H1 (cell line): ENCODE measurements at regions not wholly inside any gene's neighbourhood (a gene's known extent, or its start where the extent isn't known, plus 50 kb on each side); places are given as distances from the start of the nearest gene placed in this dataset.

ENCODE experiments used
- BACH1 ChIP-seq: IDR thresholded peaks from 2 replicates; pipeline ENCODE4 v1.6.1; 2012; ENCODE audit warnings: low read length, improper control_type of control experiment
- JUN ChIP-seq: IDR thresholded peaks from 2 replicates; pipeline ENCODE4 v1.6.1; 2011; ENCODE audit warnings: low read depth, mild to moderate bottlenecking, improper control_type of control experiment, low read length
- MAFK ChIP-seq: IDR thresholded peaks from 2 replicates; pipeline ENCODE4 v1.6.1; 2012; ENCODE audit warnings: low read depth, mild to moderate bottlenecking, improper control_type of control experiment, low read length
- SRF ChIP-seq: IDR thresholded peaks from 2 replicates; pipeline ENCODE4 v1.6.1; 2011; ENCODE audit warnings: mild to moderate bottlenecking, low read depth, low read length, moderate library complexity
- SUZ12 ChIP-seq: fragments of 200-600 bp; sonication (generic); IDR thresholded peaks from 2 replicates; pipeline ENCODE4 v1.6.1; 2012; ENCODE audit warnings: mild to moderate bottlenecking, inconsistent platforms, low read length, moderate library complexity, mixed read lengths
- TAF7 ChIP-seq: optimal IDR thresholded peaks from 2 replicates; pipeline ENCODE3; 2011; ENCODE audit warnings: low read depth, mild to moderate bottlenecking, inconsistent platforms, low read length, moderate library complexity, borderline replicate concordance
- TBP ChIP-seq: IDR thresholded peaks from 2 replicates; pipeline ENCODE4 v1.6.1; 2011; ENCODE audit warnings: low read depth, low read length, improper control_type of control experiment

DNA sequence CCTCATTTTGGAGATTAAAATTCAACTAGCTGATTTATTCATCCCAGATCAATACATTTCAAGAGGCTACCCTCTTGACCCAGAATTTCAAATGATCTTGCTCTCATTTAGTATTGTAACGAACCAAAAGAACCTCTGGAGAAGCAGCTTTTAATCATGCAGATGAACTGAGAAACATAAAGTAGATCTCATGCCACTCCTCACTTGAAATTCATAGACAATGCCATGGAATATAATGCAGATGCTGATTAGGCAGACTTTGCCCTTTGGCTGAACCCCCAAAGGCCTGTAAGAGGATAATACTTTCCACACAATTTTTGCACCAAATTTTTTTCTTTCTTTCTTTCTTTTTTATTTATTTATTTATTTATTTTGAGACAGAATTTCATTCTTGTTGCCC, 358.3 kb downstream of the NEK10 start (continued):
- TF ChIP-seq TBP, result no peak
- TF ChIP-seq MAFK, result no peak
- TF ChIP-seq SRF, result no peak
- TF ChIP-seq TAF7, result no peak
- TF ChIP-seq BACH1, result no peak
- no peak for TF ChIP-seq SUZ12
- no peak for TF ChIP-seq JUN
